ENCODE measurements at regions not wholly inside any gene's neighbourhood (a gene's known extent, or its start where the extent isn't known, plus 50 kb on each side); places are given as distances from the start of the nearest gene placed in this dataset.

- DNase-seq (ENCODE audit: low spot score), result no peak
These were observed 88.0 kb downstream of the SOX9 start for GRCh38 chr17:72208832-72209231.

GRCh38 chr17:72212041-72212440, 91.2 kb downstream of the SOX9 start:
- no peak for DNase-seq (ENCODE audit: low spot score)

- no peak for DNase-seq (ENCODE audit: low spot score)
These were observed 94.7 kb downstream of the SOX9 start for GRCh38 chr17:72215490-72215889.

GRCh38 chr17:72215928-72216327, 95.1 kb downstream of the SOX9 start:
- DNase-seq (ENCODE audit: low spot score), result no peak

DNA sequence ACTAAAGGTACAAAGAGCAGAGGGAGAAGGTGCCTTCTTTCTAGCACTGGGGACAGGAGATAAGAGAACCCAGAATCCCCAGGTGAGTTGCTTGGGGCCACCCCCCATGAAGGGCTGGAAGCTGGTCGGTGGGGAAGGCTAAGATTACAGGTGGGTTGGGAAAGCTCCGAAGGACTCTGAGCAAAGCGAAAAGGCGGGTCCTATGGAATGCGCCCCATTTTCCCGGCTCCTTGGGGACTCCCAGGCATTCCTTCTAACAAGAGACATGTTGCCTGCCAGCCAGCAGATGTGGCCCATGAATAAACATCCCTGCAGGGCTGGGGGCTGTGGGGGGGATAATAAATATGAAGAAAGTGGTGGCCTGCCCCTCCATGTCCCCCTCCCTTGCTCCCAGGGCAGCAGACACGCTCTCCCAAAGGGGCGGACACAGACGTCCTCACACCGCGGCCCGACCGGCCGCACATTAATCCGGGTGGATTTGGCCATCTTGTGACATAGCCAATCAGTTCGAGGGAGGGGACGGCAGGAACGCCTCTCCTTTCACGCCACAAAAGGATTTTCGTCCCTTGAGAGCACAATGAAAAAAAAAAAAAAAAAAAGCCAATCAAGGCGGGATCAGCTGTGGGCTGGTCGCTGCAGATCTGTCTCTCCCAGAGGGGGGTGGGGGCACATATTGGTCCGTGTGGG, 98.5 kb downstream of the SOX9 start:
- no peak for DNase-seq (ENCODE audit: low spot score)

DNA sequence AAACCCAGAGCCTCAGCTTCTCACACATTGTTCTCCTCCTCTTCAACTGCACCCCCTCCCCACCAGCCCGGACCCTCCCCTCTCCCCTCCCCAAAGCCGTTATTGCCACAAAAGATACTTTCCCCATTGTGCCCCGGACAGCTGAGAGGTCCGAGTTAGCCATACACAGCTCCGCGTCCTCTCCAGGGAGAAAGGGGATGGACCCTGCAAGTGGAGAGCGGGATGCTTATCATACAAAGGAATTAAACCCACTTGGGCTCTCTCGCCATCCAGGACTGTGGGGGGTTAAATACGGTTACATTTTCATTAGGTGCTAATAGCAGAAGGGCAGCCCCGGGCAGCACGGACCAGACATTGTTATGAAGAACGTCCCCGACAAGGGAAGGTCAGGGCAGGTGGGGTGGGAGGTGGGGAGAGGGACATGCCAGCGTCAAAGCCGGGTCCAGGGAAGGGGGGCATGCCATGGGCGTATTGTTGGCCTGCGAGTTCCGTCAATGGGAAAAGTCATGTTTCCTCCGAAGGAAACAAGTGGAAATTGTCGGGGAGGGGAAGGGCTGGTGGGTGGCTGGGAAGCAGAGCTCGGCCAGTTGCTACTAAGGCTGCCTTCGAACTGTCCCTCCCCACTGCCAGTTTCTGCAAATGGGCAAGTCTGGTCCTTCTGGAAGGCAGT, 99.1 kb downstream of the SOX9 start:
- no peak for DNase-seq (ENCODE audit: low spot score)

DNA sequence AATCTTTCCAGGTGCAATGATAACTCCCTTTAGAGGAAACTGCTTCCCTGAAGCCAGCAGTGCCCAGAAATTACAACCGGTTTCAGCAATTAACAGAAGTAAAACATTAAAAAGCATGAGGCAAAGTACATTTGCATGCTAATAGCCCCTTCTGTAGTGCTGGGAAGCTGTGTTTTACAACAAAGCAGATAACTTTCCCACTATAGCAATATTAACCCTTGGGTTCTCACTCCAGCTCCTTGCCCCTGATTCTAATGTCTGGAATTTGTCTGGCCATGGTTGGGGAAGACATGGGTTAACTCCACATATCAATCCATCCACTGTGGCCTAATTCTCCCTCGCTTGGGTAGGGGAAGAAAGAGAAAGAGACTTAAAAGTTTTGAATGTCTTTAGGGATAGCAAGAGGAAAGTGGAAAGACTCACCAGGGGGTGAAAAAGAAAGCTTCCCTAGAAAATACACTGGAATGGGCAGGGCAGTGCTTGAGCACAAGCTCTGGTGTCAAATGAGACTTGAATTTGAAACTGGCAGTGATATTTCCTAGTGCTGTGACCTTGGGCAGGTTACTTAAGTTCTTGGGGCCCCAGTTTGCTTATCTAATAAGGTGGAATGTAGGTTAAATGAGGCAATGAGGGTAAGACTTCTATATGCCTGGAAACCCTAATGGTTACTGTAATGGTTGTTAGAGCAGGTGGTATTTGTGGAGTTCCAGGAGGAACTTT, 102.0 kb downstream of the SOX9 start:
- DNase-seq (ENCODE audit: low spot score), result no peak

GRCh38 chr17:72223866-72224291, 103.1 kb downstream of the SOX9 start:
- no peak for DNase-seq (ENCODE audit: low spot score)

GRCh38 chr17:72226322-72226721, 105.5 kb downstream of the SOX9 start:
- no peak for DNase-seq (ENCODE audit: low spot score)

DNA sequence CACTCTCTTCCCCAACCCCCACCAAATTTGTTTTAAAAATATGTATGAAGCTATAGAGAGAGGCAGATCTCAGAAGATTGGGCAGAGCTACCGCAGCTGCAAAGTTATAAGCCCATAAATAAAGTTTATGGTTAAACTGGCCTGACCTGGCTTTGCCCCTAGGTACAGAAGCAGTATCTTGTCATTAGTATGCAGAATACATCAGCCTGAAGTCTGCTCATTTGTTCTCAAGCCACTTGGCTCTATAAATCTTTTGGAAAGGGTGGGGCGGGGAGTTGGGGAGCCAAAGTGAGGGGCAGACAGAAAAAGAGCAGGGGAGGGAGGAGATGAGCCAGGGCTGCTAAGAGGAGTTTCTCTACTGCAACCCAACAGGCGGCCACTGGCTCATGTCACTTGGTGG, 113.2 kb downstream of the SOX9 start:
- DNase-seq (ENCODE audit: low spot score), result no peak

DNA sequence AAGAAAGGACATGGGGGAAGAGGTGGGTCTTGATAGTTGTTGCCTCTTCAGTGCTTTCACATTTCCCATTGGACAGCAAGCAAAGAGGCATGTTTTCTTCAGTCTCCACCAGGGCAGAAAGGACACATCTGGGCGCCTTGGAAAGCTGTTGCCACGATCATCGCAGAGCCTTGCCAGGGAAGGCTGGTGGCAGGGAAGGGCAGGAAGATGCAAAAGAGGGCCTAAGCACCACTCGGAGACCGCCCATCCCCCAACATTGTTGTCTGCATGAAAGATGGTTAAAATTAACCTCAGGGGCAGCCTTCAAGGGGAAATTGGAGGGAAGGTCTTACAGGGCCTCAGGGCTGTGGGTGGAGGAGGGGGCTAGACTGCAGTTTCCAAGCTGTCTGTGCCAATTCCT, 114.2 kb downstream of the SOX9 start:
- DNase-seq (ENCODE audit: low spot score), result no peak

GRCh38 chr17:72236980-72237633, 116.3 kb downstream of the SOX9 start:
- no peak for DNase-seq (ENCODE audit: low spot score)

- DNase-seq (ENCODE audit: low spot score), result no peak
These were observed 117.4 kb downstream of the SOX9 start for GRCh38 chr17:72238157-72238673.

- DNase-seq (ENCODE audit: low spot score), result no peak
These were observed 118.7 kb downstream of the SOX9 start for GRCh38 chr17:72239548-72239947.

DNA sequence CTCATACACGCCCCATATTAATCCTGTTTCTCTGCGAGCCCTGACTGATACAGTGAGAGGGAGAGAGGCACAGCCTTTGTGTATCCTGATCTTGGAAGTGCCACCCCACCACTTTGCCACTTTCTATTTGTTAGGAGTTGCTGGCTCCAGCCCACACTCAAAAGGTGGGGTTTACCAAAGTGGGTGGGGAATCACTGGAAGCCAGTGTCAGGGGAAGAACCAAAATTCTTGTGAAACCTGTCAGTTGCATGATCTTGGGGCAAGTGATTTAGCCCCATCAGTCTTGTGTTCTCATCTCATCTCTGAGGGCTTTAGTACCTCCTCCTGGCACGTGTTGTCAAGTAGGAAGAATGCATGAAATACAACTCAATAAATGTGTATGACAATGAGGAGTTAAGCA, 119.5 kb downstream of the SOX9 start:
- DNase-seq (ENCODE audit: low spot score), result no peak

DNA sequence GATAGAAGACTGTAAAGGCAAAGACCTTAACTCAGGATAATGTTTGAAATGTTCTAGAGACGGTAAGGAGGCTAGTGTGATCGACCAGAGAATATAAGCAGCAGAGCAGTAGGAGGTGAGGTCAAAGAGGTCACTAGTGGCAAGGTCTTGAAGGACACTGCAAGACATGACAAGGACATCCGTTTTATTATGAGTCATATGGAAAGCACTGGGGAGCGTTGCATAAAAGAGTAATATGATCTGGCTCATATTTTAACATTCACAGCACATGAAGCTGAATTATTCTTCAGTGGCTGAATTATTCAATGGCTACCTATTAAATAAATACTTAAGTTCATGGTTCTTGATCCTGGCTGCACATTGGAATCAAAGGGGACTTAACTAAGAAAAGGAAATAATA, 123.7 kb downstream of the SOX9 start:
- DNase-seq (ENCODE audit: low spot score), result no peak

DNA sequence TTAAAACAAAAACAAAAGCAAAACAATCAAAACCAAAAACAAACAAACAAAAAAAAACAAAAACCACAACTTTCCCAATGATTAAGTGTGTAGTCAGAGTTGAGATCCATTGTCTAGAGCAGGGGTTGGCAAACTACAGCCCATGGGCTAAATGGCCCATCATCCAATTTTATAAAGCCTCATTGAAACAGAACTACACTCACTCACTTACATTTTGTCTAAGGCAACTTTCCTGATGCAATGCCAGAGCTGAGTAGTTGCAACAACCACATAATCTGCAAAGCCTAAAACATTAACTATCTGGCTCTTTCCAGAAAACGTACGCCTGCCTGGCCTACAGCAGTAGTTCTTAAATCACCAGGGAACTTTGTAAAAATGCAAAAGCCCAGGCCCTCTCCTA, 124.1 kb downstream of the SOX9 start:
- DNase-seq (ENCODE audit: low spot score), result no peak

GRCh38 chr17:72249441-72249840, 128.6 kb downstream of the SOX9 start:
- DNase-seq (ENCODE audit: low spot score), result no peak

DNA sequence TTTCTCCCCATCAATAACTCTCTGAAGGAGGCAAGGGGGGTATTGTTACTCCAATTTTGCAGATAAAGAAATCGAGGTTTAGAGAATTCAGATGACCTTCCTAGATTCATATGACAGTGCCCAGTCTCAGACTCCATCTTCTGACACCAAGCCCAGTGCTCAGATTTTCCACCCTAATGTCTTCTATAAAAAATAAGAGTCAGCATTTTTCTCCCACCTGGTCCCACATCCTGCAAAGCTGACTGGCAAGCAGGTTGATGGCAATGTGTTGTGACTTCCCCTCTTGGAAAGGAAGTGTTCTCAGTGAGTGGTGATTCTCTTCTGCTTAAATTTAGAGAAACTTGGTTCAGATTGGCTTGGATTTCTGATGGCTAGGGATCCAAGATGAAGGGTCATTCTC, 129.4 kb downstream of the SOX9 start:
- no peak for DNase-seq (ENCODE audit: low spot score)

- no peak for DNase-seq (ENCODE audit: low spot score)
These were observed 132.8 kb downstream of the SOX9 start for GRCh38 chr17:72253597-72253996.

- DNase-seq (ENCODE audit: low spot score), result no peak
These were observed 134.1 kb downstream of the SOX9 start for GRCh38 chr17:72254808-72255449.

DNA sequence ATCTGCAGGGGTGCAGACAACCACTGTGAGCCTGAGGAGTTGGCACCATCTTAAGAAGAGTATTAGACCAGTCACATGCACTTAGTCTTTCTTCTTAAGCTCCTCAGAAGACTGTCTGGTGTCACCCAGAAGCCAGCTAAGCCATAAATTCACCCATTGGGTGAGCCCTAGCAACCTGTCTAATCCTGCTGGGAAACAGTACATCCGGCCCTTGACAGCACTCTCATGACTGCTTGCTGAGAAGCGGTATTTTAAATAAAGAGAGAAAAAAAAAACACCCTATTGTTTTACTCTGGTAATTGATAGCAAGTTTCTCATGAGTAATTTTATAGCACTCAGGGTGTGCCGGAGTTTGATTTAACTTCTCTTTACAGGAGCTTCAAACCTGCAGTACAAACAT, 134.7 kb downstream of the SOX9 start:
- no peak for DNase-seq (ENCODE audit: low spot score)

Measured in COLO829 (cell line).